OCI-LY7 (cell line): ENCODE measurements at regions not wholly inside any gene's neighbourhood (a gene's known extent, or its start where the extent isn't known, plus 50 kb on each side); places are given as distances from the start of the nearest gene placed in this dataset.

ENCODE experiments used
- BruUV-seq: library from RNA; stranded (reverse); fragments of 400-500 nt; replicated peaks from 2 replicates; lab custom pipeline; 2021; lab: Mats Ljungman, UMichigan
- CTCF ChIA-PET: fragments of 300-600 bp; sonication (Branson Sonifier 250); formaldehyde crosslinking; loops from one replicate; lab custom pipeline; 2022; ENCODE audit warnings: antibody characterized with exemption; ENCODE audit not compliant: unreplicated experiment; lab: Charles Lee
- POLR2A ChIA-PET: fragments of 300-600 bp; sonication (Branson Sonifier 250); formaldehyde crosslinking; loops from one replicate; lab custom pipeline; 2022; ENCODE audit warnings: antibody characterized with exemption; lab: Charles Lee
- DNase-seq: peaks from one replicate; pipeline ENCODE4 v3.0.0-alpha.2; 2015; ENCODE audit warnings: low spot score
- H2AFZ ChIP-seq: fragments of 200-600 bp; sonication (generic), shearing (Covaris generic); 2 replicates; pipeline ENCODE4 v1.6.1; 2014; ENCODE audit warnings: mild to moderate bottlenecking, antibody characterized with exemption, low read length, moderate library complexity
- H3K27ac ChIP-seq: fragments of 200-600 bp; sonication (generic); 2 replicates; pipeline ENCODE4 v1.5.1; 2014; ENCODE audit warnings: mixed run types, low read depth, mild to moderate bottlenecking, moderate library complexity, low read length, inconsistent platforms; ENCODE audit not compliant: poor library complexity, severe bottlenecking
- H3K36me3 ChIP-seq: fragments of 200-600 bp; sonication (generic); 2 replicates; pipeline ENCODE4 v1.6.1; 2014; ENCODE audit warnings: mild to moderate bottlenecking, antibody characterized with exemption, low read length, moderate library complexity, mixed read lengths; ENCODE audit not compliant: insufficient read depth
- H3K4me1 ChIP-seq: fragments of 200-600 bp; sonication (generic); 2 replicates; pipeline ENCODE4 v1.5.1; 2014; ENCODE audit warnings: mild to moderate bottlenecking, low read length; ENCODE audit not compliant: insufficient read depth, poor library complexity, severe bottlenecking
- H3K4me2 ChIP-seq: fragments of 200-600 bp; sonication (generic); 2 replicates; pipeline ENCODE4 v1.6.1; 2014; ENCODE audit warnings: mild to moderate bottlenecking, low read length
- H3K4me3 ChIP-seq: fragments of 200-600 bp; sonication (generic); 2 replicates; pipeline ENCODE4 v1.5.1; 2014; ENCODE audit warnings: mild to moderate bottlenecking, low read depth, low read length; ENCODE audit not compliant: poor library complexity, severe bottlenecking
- H3K79me2 ChIP-seq: fragments of 200-600 bp; sonication (generic); 2 replicates; pipeline ENCODE4 v1.6.1; 2016; ENCODE audit warnings: low read depth, mild to moderate bottlenecking, low read length, moderate library complexity, mixed read lengths; ENCODE audit not compliant: insufficient read depth
- H3K9me2 ChIP-seq: fragments of 200-600 bp; sonication (generic); 2 replicates; pipeline ENCODE4 v1.6.1; 2016; ENCODE audit warnings: mild to moderate bottlenecking, low read length, mixed read lengths; ENCODE audit not compliant: insufficient read depth
- H3K9me3 ChIP-seq: fragments of 200-600 bp; sonication (generic); 2 replicates; pipeline ENCODE4 v1.6.1; 2014; ENCODE audit warnings: mild to moderate bottlenecking, mixed run types, low read length, mixed read lengths
- H4K20me1 ChIP-seq: fragments of 200-600 bp; sonication (generic); 2 replicates; pipeline ENCODE4 v1.6.1; 2014; ENCODE audit warnings: mild to moderate bottlenecking, antibody characterized with exemption, low read length, moderate library complexity, mixed read lengths; ENCODE audit not compliant: insufficient read depth
- EZH2phosphoT487 ChIP-seq: fragments of 200-600 bp; sonication (generic); IDR thresholded peaks from 2 replicates; pipeline ENCODE4 v1.6.1; 2018; ENCODE audit warnings: low read depth, borderline replicate concordance, mild to moderate bottlenecking, mixed run types, antibody characterized with exemption, low read length, moderate library complexity, mixed read lengths
- intact Hi-C: fragments of 100-400 bp; cut with micrococcal nuclease; formaldehyde crosslinking; loops from one replicate; pipeline ENCODE4 v1.10.0; 2022; ENCODE audit not compliant: unreplicated experiment
- TF ChIP-seq, protein P1 (sequence below): fragments of 200-600 bp; sonication (generic); conservative IDR thresholded peaks from 2 replicates; pipeline ENCODE4 v1.5.1; 2014; ENCODE audit warnings: mild to moderate bottlenecking, antibody characterized with exemption, low read length, moderate library complexity, mixed read lengths

DNA sequence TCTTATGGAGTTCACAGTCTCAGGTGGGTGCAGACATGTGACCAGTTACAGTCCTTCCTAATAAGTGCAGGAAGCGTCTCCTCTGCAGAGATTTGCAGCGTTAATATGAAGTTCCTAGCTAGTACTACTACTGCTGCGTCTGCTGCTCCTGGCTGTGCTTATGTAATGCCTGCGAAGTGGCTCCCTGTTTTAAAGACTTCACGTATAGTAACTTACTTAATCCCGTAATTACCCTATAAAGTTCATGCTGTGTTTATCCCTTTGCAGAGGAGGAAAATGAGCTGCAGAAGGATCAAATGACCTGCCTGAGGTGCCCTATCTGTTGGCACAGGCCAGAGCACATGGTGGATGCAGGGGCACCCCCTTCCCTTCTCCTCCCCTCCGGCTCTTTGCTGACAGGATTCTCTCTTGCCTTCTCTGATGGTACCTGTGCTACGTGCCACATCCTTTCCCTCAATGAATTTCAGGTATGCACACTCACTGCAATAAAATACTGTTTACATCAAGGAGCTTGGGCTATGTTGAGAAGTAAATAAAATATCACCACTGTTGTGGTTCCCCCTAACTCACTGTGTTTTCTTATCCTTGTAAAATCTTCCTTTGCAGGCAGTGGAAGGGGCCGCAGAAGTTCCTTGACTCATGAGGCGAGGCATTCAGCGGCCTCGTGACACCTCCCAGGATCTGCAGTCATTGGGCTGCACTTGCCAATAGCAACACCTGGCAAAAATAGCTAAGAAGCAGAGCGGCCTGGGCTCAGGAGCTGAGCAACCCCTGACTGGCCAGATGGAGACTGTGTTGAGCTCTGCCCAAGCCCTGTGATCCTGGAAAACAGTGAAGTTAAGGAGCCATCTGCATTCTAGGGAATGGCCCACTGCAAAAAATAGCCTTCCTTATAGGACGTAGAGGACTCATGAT is 188.9 kb upstream of the ATP10A start:
- H4K20me1 ChIP-seq, result no peaks in the 10 kb centered on the region
- no peaks in the 10 kb centered on the region for H3K4me1 ChIP-seq
- BruUV-seq, result no TSS peak
- no peak overlapping the region for H3K27ac ChIP-seq
- ChIA-PET CTCF (no interaction called here), POLR2A (interaction anchor here (0.6 to 1.1 kb wide), 2 partner anchors 16 to 18 kb away, joined by 3 read pairs; no protein-coding TSS in a partner anchor)
- no peak for DNase-seq
- H3K9me3 ChIP-seq, result no peaks in the 10 kb centered on the region
- no peaks in the 10 kb centered on the region for H3K9me2 ChIP-seq
- no peak overlapping the region for H2AFZ ChIP-seq
- no peaks in the 10 kb centered on the region for H3K36me3 ChIP-seq
- intact Hi-C loops, result no loop called here
- no peak overlapping the region for H3K4me2 ChIP-seq
- H3K79me2 ChIP-seq, result no peaks in the 10 kb centered on the region
- TF ChIP-seq, protein P1, sequence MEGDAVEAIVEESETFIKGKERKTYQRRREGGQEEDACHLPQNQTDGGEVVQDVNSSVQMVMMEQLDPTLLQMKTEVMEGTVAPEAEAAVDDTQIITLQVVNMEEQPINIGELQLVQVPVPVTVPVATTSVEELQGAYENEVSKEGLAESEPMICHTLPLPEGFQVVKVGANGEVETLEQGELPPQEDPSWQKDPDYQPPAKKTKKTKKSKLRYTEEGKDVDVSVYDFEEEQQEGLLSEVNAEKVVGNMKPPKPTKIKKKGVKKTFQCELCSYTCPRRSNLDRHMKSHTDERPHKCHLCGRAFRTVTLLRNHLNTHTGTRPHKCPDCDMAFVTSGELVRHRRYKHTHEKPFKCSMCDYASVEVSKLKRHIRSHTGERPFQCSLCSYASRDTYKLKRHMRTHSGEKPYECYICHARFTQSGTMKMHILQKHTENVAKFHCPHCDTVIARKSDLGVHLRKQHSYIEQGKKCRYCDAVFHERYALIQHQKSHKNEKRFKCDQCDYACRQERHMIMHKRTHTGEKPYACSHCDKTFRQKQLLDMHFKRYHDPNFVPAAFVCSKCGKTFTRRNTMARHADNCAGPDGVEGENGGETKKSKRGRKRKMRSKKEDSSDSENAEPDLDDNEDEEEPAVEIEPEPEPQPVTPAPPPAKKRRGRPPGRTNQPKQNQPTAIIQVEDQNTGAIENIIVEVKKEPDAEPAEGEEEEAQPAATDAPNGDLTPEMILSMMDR, result no peak
- no peak for TF ChIP-seq EZH2phosphoT487
- H3K4me3 ChIP-seq, result no peak overlapping the region

DNA sequence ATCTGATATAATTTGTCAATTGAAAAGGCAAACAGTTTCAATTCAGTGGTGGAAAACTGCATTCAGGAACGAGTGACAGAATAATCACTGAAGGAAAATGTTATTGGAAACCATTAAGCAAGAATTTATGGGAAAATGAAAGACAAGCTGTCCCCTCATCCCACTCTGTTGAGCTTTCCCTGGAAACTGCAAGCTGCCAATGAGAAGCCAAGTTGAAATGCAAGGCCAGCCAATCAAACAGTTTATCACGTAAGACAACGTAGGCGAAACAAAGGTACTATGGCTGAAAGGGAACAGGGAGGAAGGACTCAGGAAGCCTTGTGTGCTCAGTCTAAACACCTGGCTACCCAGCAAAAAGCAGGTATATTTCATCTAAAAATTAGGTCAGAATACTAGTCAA is 187.9 kb upstream of the ATP10A start:
- no peak overlapping the region for H3K27ac ChIP-seq
- H3K4me3 ChIP-seq, result no peak overlapping the region
- TF ChIP-seq EZH2phosphoT487, result no peak
- TF ChIP-seq, protein P1, result no peak
- no peaks in the 10 kb centered on the region for H3K9me2 ChIP-seq
- intact Hi-C loops, result no loop called here
- H3K9me3 ChIP-seq, result no peaks in the 10 kb centered on the region
- no peaks in the 10 kb centered on the region for H3K4me1 ChIP-seq
- DNase-seq, result no peak
- no peaks in the 10 kb centered on the region for H4K20me1 ChIP-seq
- H3K4me2 ChIP-seq, result no peak overlapping the region
- no peak overlapping the region for H2AFZ ChIP-seq
- no TSS peak for BruUV-seq
- no peaks in the 10 kb centered on the region for H3K36me3 ChIP-seq
- no peaks in the 10 kb centered on the region for H3K79me2 ChIP-seq
- ChIA-PET POLR2A (interaction anchor here (0.9 kb wide), 1 partner anchor 17 kb away, joined by 4 read pairs; no protein-coding TSS in a partner anchor), CTCF (no interaction called here)
